Myocyte (in vitro differentiated cells): ENCODE measurements at regions not wholly inside any gene's neighbourhood (a gene's known extent, or its start where the extent isn't known, plus 50 kb on each side); places are given as distances from the start of the nearest gene placed in this dataset.

Experiments used
- DNase-seq: peaks from one replicate; pipeline ENCODE4 v3.0.0-alpha.2; 2012; ENCODE audit warnings: low read depth

DNA sequence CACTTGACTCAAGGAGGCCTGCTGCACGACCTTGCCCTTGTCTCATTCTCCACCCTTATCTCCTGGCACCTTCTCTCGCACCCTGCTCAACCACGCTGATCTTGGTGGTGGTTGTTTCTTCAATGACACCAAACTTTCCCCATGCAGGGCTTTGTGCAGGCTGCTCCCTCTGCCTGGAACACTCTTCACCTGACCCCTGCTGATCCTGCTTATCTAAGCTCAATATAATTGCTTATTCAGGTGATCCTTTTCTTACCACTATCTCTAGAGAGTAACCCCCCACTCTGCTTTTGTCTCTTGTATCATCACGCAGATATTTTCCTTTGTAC lies 604.4 kb downstream of the BUD13 start:
- DNase-seq: no peak

DNA sequence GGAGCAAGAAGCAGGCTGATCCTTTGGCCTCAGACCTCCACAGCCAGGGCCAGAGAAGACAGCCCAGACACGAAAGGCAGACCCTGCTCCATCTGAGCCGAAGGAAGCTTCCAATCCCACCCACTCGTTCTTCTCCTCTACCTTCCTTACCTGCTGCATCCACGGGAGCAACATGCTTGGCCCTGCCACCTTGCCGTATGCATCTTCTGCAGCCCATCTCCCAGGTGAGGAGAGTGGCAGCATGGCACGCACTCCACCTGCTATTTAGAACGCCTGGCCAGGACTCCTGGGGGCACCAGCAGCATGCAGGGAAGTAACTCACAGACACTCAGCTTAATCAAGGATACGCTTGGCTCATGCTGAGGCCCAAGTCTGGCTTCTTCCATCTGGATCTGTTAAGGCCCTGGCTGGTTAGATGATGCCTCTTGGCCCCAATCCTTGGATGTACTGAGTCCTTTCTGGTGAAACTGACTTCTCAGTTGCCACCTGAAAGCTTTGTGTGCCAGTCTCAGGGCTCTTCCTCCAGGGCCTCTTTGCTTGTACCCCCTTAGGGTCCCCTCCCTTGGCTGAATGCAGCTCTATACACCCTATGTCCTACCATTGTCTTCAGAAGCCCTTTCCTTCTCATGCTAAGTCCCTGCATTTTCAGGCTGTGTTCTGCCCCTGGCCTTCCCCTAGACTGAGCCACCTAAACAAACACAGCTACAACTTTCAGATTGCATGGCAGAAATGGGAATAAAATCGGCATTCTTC lies 604.9 kb downstream of the BUD13 start:
- no peak for DNase-seq

DNA sequence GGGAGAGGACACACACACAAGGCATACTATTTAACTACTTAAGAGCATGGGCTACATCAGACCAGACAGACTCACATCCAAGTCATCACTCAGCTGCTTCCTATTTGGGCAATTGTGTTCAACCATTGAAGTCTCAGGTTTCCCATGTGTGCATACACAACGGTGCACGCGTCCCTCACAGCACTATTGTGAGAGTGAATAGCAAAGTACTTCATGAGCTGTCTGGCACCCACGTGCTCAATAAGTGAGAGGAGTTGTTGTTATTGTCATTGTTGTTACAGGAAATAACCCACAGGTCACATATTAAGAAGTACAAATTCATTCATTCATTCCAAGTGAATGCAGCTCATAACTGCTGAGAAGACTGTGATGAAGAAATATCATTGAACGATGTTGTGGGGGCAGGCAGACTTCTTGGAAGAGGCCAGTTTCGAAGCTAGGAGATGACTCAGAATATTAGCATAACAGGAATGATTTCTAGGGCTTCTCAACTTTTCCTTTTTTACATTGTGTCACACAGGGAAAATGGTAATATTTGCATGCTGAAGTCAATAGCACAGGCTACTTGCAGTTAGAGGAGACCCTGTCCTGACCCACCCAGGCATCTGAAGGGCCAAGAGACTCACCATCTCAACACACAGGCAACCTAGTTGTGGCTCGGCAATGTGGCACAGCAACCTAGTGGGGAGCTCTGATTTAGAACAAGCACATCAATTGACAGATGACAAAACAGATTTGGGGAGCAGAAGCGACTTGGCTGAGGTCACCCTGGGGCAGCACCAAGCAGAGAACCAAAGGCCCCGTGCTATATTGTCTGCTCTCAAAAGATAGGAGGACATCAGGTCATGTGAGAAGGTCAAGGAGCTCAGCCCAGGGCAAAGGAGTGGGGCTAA lies 606.0 kb downstream of the BUD13 start:
- DNase-seq: no peak

DNA sequence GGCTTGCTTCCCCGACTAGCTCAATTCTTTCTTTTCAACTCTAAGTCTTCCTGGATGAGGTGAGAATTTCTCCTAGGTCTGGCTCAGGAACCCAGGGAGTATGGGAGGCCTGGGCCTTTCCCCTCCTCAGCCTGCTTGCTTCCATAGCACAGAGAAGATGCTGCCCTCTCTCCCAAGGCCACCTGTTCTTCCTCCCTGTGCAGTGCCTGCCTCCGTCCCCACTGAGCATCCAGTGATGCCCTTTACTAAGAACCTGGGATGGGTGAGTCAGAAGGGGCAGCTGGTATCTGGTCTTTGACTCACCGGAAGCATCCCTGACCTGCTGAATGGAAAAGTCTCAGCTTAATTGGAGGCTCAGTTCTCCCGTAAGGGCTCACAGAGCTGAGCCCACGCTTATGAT lies 607.9 kb downstream of the BUD13 start:
- DNase-seq: no peak

DNA sequence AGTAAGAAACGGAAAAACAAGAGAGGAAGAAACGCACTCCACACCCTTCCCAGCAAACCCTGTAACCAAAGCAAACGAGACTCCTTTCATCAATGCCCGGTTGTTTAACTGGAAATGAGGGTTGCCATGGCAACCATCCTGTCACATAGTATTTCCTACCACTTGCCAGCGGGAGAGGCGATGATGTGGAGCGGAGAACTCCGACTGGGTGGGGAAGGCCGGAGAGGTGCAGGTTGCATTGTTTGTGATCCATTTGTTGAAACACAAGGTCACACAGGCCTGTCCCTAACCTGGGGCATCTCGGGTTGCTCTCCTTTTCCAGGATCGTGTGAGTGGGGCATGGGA lies 609.9 kb downstream of the BUD13 start:
- DNase-seq: no peak

DNA sequence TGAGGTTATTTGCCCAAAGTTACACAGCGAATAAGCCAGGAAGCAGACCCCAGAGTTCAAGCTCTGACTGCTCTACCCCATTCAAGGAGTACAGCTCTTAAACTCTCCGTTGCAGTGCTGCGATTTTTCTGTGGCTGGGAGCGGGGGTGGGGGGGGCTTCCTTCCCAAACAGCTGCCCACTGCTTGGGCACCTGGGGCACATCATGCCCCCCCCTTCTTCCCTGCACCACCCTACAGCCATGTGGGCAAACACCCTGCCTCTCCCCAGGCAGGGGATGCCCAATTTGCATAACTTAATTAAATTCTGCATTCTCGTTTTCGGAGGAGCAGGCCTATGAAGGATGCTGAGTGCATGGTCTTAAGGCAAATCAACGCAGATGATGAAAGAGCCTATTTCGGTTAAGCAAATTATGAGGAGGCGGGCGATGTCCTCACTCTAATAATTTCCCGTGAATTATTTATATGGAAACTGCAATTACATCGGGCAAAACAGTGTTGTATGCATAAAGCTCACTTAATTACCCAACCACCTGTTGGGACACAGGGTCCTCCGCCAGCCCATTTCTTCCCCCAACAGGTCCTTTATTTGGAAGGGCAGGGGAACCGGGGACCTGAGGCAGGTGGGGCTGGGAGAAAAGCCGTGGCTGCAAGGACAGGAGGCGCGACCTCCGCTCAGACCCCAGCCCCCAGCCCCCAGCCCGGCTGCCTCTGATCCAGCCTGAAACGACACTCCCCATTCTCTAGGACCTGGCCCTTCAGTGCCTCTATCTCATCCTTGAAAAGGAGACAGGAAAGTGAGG lies 610.5 kb downstream of the BUD13 start:
- DNase-seq: no peak

DNA sequence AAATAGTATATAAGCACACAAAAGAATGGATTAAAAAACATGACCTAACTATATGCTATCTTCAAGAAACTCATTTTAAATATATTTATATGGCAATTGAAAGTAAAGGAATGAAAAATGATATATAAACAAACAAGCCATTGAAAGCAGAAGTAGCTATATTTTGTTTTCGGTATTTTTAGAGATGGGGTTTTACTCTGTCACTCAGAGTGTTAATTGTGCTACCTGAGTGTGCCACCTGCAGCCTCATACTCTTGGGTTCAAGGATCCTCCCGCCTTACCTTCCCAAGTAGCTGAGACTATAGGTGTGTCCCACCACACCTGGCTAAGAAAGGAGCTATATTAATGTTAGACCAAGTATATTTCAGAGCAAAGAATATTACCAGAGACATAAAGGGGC lies 624.1 kb downstream of the BUD13 start:
- DNase-seq: no peak

DNA sequence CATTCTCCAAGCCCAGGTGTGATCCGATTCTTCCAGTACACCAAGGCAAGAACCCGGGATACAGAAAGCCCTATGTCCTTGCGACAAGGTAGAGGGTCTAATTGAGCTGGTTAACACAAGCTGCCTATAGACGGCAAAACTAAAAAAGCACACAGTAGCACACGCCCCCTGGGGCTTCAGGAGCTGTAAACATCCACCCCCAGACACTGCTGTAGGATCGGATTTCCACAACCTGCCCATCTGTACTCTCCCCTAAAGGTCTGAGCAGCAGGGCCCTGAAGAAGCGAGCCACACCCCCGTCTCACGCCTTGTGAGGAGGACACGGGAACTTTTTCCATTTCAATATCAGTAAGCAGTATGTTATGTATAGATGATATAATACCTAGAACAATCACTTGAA lies 624.7 kb downstream of the BUD13 start:
- no peak for DNase-seq

DNA sequence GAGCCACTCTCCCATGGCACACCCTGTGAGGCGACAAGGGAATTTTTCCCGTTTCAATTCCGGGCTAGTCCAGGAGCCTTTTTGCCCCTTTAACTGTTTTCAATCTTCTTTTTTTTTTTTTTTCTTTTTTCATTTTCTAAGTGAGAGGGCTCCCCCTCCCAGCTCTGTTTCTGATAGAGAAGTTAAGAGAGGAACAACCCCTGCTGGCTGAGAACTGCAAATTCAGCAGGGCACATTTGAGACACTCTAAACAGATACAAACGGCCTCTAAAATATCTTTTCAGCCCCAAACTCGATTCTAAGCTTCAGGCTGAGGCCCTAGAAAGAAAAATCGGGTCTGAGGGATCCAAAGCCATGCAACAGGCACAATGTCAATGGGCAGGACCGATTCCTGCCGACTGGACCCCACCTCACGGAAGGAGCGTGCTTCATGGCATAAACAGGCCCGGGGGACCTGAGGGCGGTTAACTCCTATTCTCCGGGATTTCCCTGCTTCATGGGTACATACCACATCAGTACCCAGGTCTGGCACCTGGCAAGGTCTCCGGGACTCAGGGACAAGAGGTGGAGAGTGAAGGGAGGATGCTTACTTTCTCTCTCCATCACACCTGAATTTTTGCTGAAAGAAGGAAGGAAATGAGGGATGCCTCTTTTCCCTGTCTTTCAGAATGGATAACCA lies 627.5 kb downstream of the BUD13 start:
- no peak for DNase-seq

DNA sequence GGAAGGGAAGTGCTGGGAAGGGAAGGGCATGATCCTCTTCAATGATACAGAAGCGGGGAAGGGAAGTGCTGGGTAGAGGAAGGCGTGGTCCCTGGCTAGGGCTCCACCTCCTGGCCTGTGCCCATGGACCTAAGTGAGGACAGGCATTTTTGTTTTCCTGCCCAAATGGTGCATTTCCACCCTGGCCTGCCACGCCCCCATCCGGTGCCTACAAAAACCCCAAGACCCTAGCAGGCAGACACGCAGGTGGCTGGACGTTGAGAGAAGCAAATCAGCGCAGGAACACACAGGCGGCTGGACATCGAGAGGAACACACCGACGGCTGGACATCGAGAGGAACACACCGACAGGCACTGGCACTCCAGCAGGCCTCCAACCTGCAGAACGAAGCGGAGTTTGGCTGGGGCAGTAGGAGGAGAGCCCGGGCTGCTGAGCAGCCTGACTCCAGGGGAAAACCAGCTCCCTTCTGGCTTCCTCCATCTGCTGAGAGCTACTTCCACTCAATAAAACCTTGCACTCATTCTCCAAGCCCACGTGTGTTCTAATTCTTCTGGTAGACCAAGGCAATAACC lies 628.3 kb downstream of the BUD13 start:
- no peak for DNase-seq

DNA sequence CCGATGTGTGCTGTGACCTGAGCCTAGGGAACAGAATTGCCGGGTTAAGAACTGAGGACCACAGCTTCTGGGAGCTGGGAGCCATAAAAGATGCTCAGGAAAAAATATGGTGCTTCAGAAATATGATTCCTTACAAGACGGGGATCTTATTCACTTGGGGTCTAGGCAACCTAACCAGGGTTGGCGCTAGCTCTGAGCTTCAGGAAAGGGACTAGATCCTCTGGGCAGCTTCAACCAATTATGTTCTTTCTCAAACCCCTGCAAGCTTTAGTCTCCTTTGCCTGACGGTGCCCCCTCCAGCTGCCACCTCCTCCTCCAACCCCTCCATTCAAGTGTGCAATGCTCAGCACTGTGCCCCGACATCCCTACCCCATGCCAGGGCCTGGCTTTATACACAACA lies 634.1 kb upstream of the CADM1 start:
- DNase-seq: no peak

DNA sequence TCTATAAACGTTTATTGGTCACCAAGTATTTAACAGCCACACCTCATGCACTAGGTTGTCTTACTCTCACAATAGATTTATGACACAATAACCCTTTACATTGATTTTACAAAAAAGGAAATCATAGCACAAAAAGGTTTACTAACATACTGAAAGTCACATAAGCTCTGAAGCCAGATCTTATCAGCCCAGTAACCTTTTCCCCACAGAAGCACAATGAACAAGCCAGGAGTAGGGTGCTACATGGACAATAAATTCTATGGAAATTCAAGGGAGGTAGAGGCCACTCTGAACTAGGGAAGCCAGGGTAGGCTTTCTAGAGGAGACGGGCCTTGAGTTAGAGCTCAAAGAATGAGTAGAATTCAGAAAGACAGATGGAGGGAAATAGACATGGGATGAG lies 633.5 kb upstream of the CADM1 start:
- no peak for DNase-seq

DNA sequence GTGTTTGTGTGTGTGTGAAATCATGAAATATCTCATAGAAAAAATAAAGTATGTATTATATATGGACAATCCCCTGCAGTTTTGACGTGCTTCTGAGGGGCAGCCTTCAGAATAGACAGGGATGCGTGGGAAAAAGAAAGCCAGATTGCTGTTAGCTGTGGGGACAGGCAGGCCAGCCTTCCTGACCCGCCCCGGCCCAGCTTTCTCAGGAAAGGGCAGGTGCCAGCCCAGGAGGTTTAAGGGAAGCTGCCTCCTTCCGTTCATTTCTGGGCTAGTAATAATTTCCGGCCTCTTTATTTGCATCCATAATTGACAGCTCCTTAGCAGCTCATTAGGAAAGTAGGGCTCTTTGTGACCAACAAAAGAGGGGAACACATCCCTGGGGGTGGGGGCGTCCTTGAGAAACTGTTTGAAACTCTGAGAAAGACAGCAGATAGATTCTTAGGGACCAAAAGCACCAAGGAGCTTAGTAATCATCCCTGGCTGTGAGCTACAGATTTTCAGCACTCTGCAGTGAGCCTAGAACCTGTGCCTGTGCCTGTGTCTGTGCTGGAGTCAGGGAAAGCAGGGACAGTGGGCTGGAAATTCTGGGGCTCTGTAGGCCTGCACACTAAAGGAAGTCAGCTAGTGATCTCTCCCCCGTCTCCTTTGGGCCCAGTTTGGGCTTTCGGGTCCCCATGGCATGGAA lies 632.9 kb upstream of the CADM1 start:
- no peak for DNase-seq

DNA sequence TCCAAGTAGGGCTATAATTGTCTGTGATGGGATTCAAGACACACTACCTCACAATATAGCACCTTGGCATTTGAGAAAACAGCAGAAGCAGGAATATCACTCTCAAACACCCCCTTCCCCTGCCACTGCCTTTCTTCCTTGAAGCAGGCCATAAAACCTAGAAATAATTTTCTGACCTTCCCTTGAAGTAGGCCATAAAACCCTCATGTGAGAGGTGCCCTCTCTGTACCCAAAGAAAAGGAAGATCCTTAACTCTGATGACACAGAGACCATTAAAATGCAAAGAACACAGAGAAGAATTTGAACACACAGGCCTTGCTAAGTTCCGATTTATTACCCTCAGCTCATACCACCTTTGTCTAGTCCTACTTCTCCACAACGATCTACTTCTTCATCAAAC lies 631.7 kb upstream of the CADM1 start:
- no peak for DNase-seq

DNA sequence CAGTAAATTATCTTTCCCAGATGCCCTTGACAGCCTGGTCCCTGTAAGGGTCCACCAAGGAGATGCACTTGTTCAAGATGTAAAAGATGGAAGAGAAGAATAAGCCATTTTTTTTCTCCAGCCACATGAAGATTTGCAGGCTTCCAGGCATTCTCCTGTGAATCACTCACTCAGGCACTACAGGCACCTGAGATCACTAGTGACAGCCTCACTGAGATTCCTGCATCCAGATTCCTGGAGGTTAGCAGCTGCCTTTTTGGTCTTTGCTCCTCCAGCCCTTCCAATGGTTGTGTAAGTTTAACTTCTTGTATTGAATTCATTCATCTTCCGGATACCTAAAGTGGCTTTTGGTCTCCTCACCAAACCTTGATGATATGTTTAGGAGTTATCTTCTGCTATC lies 630.2 kb upstream of the CADM1 start:
- no peak for DNase-seq

DNA sequence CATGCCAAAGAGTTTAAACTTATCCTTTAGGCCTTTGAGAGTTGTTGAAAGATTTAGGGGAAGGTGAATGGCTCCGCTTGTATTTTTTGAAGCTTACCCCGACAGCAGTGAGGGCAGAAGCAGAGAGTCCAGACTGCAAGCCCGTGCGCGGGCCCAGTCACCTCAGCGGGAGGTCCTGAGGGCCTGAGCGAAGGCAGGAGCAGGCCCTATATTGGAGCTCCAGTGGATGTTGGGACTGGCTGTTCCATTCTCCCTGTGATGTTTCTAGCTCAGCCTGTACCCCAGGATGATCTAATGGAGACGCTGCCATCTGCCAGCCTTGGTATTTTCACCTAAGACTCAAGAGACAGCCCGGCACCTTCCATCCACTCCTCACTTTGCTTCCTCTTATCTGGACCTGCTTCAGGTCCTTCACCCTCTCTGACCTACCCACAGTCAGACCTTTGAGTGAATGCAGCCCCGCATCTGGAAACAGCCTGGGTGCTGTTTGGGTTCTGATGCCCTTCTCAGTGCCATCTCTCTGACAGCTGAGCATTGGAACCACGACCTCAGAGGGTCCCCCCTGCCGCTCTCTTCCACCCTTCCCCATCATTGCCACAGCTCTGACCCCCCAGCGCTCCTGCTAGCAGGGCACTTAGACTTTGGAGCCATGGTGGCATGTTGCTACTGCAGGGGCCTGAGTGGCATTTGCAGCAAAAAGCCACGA lies 628.2 kb upstream of the CADM1 start:
- DNase-seq: no peak

DNA sequence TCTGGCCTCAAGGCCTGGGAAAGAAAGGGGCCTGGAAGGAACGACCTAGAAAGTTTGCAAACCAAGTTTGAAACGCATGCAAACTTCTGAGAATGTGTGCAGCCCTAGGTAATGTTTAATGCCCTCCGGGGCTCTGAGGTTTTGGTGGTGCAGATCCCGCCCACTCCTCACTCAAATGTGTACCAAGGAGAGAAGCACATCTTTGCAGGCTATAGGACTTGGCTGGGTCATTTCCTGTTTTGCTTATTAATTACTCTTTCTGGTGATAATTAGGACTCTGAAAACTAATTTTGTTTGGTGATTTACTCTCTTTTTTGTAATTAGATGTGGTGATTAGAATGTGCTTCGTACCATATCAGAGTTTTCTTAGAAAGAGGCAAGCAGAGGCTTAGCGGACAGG lies 625.9 kb upstream of the CADM1 start:
- DNase-seq: no peak

DNA sequence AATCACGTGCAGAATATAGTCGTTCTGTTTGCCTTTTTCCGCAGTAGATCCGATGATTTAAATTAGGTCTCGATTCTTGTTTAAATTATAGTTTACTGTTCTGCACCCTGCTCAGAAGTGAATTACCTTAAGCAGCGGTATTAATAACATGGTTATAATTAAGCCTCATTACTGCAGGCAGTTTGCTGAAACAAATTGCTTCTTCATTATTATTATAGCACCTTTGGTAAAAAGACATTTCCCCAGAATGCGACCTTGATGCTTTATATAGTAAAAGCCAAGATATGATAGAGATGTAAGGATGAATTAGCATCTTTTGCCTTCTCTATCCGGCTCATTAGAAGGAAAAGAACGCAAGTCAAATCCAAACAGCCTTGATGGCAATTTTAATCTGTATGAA lies 625.2 kb upstream of the CADM1 start:
- DNase-seq: no peak

DNA sequence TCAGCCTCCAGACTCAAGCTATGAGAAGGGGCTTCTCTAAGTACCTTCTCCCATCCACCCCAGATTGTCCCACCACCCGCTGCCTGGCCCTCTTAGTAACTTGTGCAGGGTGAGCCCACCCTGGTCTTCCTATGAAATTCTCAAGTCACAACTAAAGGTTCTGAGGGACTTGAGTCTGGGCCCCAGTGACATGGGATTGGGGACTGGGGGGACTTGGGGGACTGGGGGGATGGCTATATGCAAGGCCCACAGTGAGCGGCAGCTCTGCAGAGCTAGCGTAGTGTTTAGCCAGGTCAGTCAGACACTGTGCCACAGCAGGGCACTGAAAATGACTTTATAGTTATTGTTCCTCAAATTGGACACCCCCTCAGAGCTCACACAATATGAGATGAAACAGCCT lies 622.3 kb upstream of the CADM1 start:
- DNase-seq: no peak
